Neural crest cell (in vitro differentiated cells): ENCODE measurements at regions not wholly inside any gene's neighbourhood (a gene's known extent, or its start where the extent isn't known, plus 50 kb on each side); places are given as distances from the start of the nearest gene placed in this dataset.

Experiments
- DNase-seq: peaks from one replicate; pipeline ENCODE4 v3.0.0; 2021; ENCODE audit warnings: low read depth, mixed read lengths, low spot score
- H3K27ac Mint-ChIP-seq: one replicate; pipeline ENCODE4 v1.8.0; 2021; ENCODE audit warnings: mild to moderate bottlenecking, mixed read lengths; ENCODE audit not compliant: unreplicated experiment
- H3K27me3 Mint-ChIP-seq: 2 replicates; pipeline ENCODE4 v1.8.0; 2021; ENCODE audit warnings: low read depth, mild to moderate bottlenecking, mixed read lengths
- H3K36me3 Mint-ChIP-seq: 2 replicates; pipeline ENCODE4 v1.8.0; 2021; ENCODE audit warnings: low read depth, mild to moderate bottlenecking, mixed read lengths
- H3K4me1 Mint-ChIP-seq: 2 replicates; pipeline ENCODE4 v1.8.0; 2021; ENCODE audit warnings: mixed read lengths
- H3K4me3 Mint-ChIP-seq: one replicate; pipeline ENCODE4 v1.8.0; 2021; ENCODE audit warnings: mild to moderate bottlenecking, mixed read lengths
- H3K9me3 Mint-ChIP-seq: 2 replicates; pipeline ENCODE4 v1.8.0; 2021; ENCODE audit warnings: mixed read lengths
- TF ChIP-seq, protein P1 (sequence below): fragments of 200-600 bp; sonication (generic); conservative IDR thresholded peaks from 2 replicates; pipeline ENCODE4 v1.5.0; 2021; ENCODE audit warnings: antibody characterized with exemption, mild to moderate bottlenecking

GRCh38 chrX:104335756-104336155, 81.0 kb upstream of the ESX1 start:
- no peak overlapping the region for H3K4me3 Mint-ChIP-seq
- H3K36me3 Mint-ChIP-seq, result no peaks in the 10 kb centered on the region

DNA sequence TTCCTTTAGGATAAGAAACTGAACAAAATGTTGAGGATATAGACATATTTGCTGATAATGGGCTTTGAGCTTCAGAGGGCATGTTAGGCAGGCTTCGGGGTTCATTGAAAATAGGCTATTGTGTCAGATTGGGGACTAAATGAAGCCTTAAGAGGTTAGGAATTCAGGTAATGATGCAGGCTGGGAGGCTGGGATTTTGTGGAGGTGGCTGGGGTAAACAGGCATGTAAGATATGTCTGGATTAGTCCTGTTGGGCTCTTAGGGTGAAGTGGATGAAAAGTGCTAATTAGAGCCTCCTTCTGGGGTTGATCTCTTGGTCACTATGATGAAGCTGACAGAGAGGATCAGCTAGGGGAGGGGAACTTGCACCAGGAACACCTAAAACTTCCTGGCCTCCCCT, 80.2 kb upstream of the ESX1 start:
- no peak overlapping the region for H3K4me3 Mint-ChIP-seq
- H3K27ac Mint-ChIP-seq, result no peak overlapping the region
- no peaks in the 10 kb centered on the region for H3K36me3 Mint-ChIP-seq
- H3K9me3 Mint-ChIP-seq, result no peaks in the 10 kb centered on the region
- no peak for DNase-seq
- H3K27me3 Mint-ChIP-seq, result no peaks in the 10 kb centered on the region
- H3K4me1 Mint-ChIP-seq, result peaks cover 5% of the 10 kb centered on the region
- TF ChIP-seq, protein P1, sequence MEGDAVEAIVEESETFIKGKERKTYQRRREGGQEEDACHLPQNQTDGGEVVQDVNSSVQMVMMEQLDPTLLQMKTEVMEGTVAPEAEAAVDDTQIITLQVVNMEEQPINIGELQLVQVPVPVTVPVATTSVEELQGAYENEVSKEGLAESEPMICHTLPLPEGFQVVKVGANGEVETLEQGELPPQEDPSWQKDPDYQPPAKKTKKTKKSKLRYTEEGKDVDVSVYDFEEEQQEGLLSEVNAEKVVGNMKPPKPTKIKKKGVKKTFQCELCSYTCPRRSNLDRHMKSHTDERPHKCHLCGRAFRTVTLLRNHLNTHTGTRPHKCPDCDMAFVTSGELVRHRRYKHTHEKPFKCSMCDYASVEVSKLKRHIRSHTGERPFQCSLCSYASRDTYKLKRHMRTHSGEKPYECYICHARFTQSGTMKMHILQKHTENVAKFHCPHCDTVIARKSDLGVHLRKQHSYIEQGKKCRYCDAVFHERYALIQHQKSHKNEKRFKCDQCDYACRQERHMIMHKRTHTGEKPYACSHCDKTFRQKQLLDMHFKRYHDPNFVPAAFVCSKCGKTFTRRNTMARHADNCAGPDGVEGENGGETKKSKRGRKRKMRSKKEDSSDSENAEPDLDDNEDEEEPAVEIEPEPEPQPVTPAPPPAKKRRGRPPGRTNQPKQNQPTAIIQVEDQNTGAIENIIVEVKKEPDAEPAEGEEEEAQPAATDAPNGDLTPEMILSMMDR, result no peak

More at GRCh38 chrX:104335756-104336155, 81.0 kb upstream of the ESX1 start:
- no peak for DNase-seq
- H3K9me3 Mint-ChIP-seq, result no peaks in the 10 kb centered on the region
- peaks cover 2% of the 10 kb centered on the region for H3K4me1 Mint-ChIP-seq
- H3K27me3 Mint-ChIP-seq, result no peaks in the 10 kb centered on the region
- TF ChIP-seq, protein P1, result no peak
- no peak overlapping the region for H3K27ac Mint-ChIP-seq

- Mint-ChIP-seq H3K9me3 (peaks cover 5% of the 10 kb centered on the region), H3K36me3 (no peaks in the 10 kb centered on the region), H3K27ac (no peak overlapping the region), H3K4me1 (peaks cover 5% of the 10 kb centered on the region), H3K27me3 (no peaks in the 10 kb centered on the region), H3K4me3 (no peak overlapping the region)
- TF ChIP-seq, protein P1, result no peak
- no peak for DNase-seq
Measured at GRCh38 chrX:104330966-104331365, 76.2 kb upstream of the ESX1 start.

DNA sequence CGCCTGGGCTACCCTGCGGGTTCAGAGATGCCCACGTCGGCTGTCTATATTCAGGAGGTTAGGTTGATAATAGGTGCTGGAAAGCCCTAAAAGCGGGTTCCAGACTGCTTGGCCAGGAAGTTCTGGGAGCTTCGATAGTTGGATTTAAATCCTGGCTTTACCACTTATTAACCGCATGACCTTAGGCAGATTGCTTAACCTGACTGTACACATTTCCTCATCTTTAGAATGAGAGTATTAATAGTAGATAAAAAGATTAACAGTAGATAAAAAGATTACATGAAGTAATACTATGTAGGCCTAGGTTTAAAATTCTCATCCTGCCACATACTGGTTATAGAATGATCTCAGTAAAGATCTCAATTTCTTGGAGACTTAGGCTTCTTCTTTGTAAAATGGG, 75.0 kb upstream of the ESX1 start:
- no peak overlapping the region for H3K27ac Mint-ChIP-seq
- peaks cover 11% of the 10 kb centered on the region for H3K9me3 Mint-ChIP-seq

GRCh38 chrX:104325213-104325585, 70.5 kb upstream of the ESX1 start:
- TF ChIP-seq, protein P1, result no peak
- DNase-seq, result no peak
- H3K4me1 Mint-ChIP-seq, result no peaks in the 10 kb centered on the region
- peaks cover 11% of the 10 kb centered on the region for H3K9me3 Mint-ChIP-seq
- H3K27me3 Mint-ChIP-seq, result peaks cover 4% of the 10 kb centered on the region
- H3K27ac Mint-ChIP-seq, result no peak overlapping the region
- no peak overlapping the region for H3K4me3 Mint-ChIP-seq
- peaks cover 6% of the 10 kb centered on the region for H3K36me3 Mint-ChIP-seq

More for the DNA sequence above, 75.0 kb upstream of the ESX1 start:
- H3K27me3 Mint-ChIP-seq, result peaks cover 4% of the 10 kb centered on the region
- no peak for DNase-seq
- peaks cover 5% of the 10 kb centered on the region for H3K4me1 Mint-ChIP-seq
- TF ChIP-seq, protein P1, result no peak
- no peak overlapping the region for H3K4me3 Mint-ChIP-seq
- peaks cover 6% of the 10 kb centered on the region for H3K36me3 Mint-ChIP-seq
